Right atrium auricular region (tissue), 2 donors: ENCODE measurements at regions not wholly inside any gene's neighbourhood (a gene's known extent, or its start where the extent isn't known, plus 50 kb on each side); places are given as distances from the start of the nearest gene placed in this dataset.

Source experiments
- DNase-seq: peaks from one replicate; pipeline ENCODE4 v3.0.0-alpha.2; 2019; ENCODE audit warnings: low spot score
- H3K27ac ChIP-seq, 2 donors: fragments of 200-600 bp; sonication (generic); 1 replicate in 1 of 2; 2 replicates in 1 of 2; pipeline ENCODE4 v1.5.1; 2016 to 2019
- H3K27me3 ChIP-seq, 2 donors: fragments of 200-600 bp; sonication (generic); one replicate each; pipeline versions ENCODE4 v1.5.1 to v1.6.0; 2017 to 2019
- H3K36me3 ChIP-seq: fragments of 200-600 bp; sonication (generic); one replicate; pipeline ENCODE4 v1.5.1; 2016
- H3K4me1 ChIP-seq, 2 donors: fragments of 200-600 bp; sonication (generic); one replicate each; pipeline versions ENCODE4 v1.5.1 to v1.6.0; 2017 to 2019
- H3K4me3 ChIP-seq, 2 donors: fragments of 200-600 bp; sonication (generic); 1 replicate in 1 of 2; 2 replicates in 1 of 2; pipeline ENCODE4 v1.5.1; 2017 to 2019; ENCODE audit warnings: mild to moderate bottlenecking in 1 of 2, moderate library complexity in 1 of 2
- H3K9me3 ChIP-seq, 2 donors: fragments of 200-600 bp; sonication (generic); one replicate each; pipeline ENCODE4 v1.5.1; 2019
- CTCF ChIP-seq, 2 donors: fragments of 200-600 bp; sonication (generic); IDR thresholded peaks; one replicate each; pipeline ENCODE4 v1.5.1; 2019; ENCODE audit warnings: antibody characterized with exemption in 2 of 2

DNA sequence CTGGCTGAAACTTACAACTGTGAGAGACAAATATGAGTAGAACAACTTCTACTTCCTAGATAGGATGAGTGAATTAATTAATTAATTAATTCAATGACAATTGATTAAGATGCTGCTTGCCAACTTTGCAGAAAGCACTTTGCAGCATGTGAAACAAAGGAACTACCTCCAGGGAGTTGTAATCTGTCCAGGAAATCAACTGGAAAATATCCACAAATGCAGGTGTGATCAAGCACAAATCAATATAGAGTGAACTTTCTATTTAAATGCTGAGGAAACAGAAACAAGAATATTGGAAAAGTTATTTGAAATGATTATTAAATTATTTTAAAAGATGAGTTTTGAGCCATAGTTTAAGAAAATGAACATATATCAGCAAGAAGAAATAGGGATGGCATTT is 163.9 kb upstream of the ARID2 start:
- Histone ChIP-seq H3K27me3 (no peaks in the 10 kb centered on the region), H3K36me3 (no peaks in the 10 kb centered on the region), H3K4me1 (no peaks in the 10 kb centered on the region), H3K27ac (no peak overlapping the region), H3K4me3 (no peak overlapping the region), H3K9me3 (no peaks in the 10 kb centered on the region)
- no peak for TF ChIP-seq CTCF (IDR thresholded peaks at IDR 0.05)
- no peak for DNase-seq

DNA sequence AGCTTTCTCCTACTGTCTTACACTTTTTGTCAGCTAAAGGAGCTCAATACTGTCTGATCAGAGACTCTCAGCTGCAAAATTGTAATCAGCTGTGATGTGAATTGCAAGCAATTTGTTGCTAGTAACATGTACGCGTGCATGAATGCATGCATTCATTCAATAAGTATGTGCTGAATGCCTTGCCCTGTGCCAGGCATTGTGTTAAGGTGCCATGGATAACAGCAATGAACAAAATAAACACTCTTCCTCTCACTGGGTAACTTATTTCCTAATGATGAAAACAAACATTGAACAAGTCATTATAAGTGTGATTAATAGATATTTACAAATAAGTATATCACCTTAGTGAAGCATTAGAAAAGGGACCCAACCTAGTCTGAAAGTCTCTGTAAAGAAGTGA is 163.2 kb upstream of the ARID2 start:
- no peak for TF ChIP-seq CTCF (IDR thresholded peaks at IDR 0.05)
- Histone ChIP-seq H3K9me3 (no peaks in the 10 kb centered on the region), H3K27ac (no peak overlapping the region), H3K36me3 (no peaks in the 10 kb centered on the region), H3K4me3 (no peak overlapping the region), H3K27me3 (no peaks in the 10 kb centered on the region), H3K4me1 (no peaks in the 10 kb centered on the region)
- no peak for DNase-seq

GRCh38 chr12:45568808-45569207 is 160.7 kb upstream of the ARID2 start:
- Histone ChIP-seq H3K4me3 (no peak overlapping the region), H3K4me1 (no peaks in the 10 kb centered on the region), H3K27me3 (no peaks in the 10 kb centered on the region), H3K27ac (no peak overlapping the region), H3K9me3 (no peaks in the 10 kb centered on the region), H3K36me3 (no peaks in the 10 kb centered on the region)
- no peak for TF ChIP-seq CTCF (IDR thresholded peaks at IDR 0.05)
- DNase-seq: no peak

DNA sequence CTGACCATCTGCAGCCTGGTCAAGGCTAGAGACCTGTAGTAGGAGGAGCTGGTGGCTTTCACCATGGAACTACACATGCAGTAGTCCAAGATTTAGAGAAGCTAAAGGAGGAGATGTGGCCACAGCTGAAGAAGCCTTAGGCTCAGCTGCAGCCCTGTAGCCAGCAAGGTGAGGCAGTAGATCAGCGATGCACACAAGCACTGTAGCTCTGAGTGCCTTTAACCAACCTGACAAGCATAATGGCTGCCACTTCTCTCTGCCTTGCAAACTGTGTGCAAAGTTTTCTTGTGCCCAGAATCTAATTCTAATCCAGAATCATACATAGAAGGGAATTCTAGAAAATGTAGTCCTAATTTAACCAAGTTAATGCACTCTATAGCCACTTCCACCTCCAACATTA is 159.0 kb upstream of the ARID2 start:
- no peak for TF ChIP-seq CTCF (IDR thresholded peaks at IDR 0.05)
- Histone ChIP-seq H3K27ac (no peak overlapping the region), H3K4me3 (no peak overlapping the region), H3K36me3 (no peaks in the 10 kb centered on the region), H3K9me3 (no peaks in the 10 kb centered on the region), H3K4me1 (no peaks in the 10 kb centered on the region), H3K27me3 (no peaks in the 10 kb centered on the region)
- DNase-seq: no peak

- no peak overlapping the region for H3K4me3 ChIP-seq
- no peaks in the 10 kb centered on the region for H3K27me3 ChIP-seq
- no peaks in the 10 kb centered on the region for H3K4me1 ChIP-seq
- no peak overlapping the region for H3K27ac ChIP-seq
- TF ChIP-seq CTCF (IDR thresholded peaks at IDR 0.05): no peak
- no peak for DNase-seq
- H3K9me3 ChIP-seq: no peaks in the 10 kb centered on the region
- H3K36me3 ChIP-seq: no peaks in the 10 kb centered on the region
Measured at GRCh38 chr12:45572114-45572513, 157.4 kb upstream of the ARID2 start.

DNA sequence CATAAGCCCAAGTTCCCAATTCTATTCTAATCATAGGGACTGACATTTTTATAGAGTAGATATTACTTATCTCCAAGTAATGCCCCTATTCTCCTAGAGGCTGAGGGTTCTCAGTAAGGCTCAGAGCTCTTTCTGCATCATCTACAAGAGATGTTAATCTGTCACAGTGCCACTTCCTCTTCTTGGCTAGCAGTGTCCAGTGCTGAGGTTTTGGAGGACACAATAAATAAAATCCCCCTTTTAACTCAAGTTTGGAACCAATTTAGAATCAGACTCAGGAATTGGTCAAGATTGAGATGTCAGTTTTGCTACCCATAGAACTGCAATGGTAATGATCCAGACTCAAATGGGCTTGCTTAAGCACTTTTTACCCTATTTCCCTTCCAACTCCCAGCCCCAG is 154.1 kb upstream of the ARID2 start:
- no peak for TF ChIP-seq CTCF (IDR thresholded peaks at IDR 0.05)
- Histone ChIP-seq H3K9me3 (no peaks in the 10 kb centered on the region), H3K27ac (no peak overlapping the region)

More for the DNA sequence above, 154.1 kb upstream of the ARID2 start:
- H3K4me1 ChIP-seq: no peaks in the 10 kb centered on the region
- no peaks in the 10 kb centered on the region for H3K36me3 ChIP-seq
- no peak for DNase-seq
- no peak overlapping the region for H3K4me3 ChIP-seq
- H3K27me3 ChIP-seq: no peaks in the 10 kb centered on the region
